ENCODE measurements at regions not wholly inside any gene's neighbourhood (a gene's known extent, or its start where the extent isn't known, plus 50 kb on each side); places are given as distances from the start of the nearest gene placed in this dataset.
"Not testable (repeated sequence)": the region's sequence is repeated elsewhere in the genome, so short reads cannot be mapped to it uniquely, and the experiment has no call there.

GRCh38 chr7:108815815-108816214 is 246.1 kb downstream of the DNAJB9 start:
- no peak for DNase-seq (ENCODE audit: low read depth)

- no peak for DNase-seq (ENCODE audit: low read depth)
Measured at GRCh38 chr7:108818742-108819141, 249.1 kb downstream of the DNAJB9 start.

DNA sequence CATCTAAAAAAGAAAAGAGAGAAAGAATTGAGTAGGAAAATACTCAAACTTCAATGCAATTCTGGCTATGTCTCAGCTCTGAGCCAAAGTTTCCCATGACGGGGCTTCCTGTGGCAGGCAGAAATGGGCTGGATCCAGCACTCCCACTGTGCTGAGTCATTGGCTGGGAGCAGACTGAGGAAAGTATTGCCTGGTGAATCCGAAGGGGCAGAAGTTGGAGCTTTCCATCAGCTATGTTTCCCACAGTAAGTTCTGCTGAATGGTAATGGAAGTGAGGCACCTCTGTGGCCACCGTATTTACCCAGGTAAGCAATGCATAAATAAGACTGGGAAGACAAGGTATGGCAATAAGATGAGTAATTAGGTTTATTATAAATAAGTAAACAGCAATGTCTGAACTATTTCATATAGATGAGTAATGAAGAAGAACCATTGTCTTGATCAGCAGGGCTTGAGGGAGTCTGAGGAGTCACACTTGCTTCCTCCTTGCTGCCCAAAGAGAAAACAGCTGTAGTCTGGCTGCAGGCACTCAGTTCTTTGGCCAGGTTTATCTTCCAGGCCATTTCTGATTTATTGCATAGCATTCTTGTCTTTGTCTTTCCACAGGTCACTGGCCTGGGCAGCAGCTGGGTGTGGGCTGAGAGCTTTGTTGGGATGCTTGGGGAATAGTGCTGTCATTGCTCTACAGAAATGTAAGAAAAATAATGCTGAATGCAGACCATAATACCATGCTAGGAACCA is 255.3 kb downstream of the DNAJB9 start:
- no peak for DNase-seq (ENCODE audit: low read depth)

GRCh38 chr7:108825581-108825909 is 255.9 kb downstream of the DNAJB9 start:
- DNase-seq (ENCODE audit: low read depth), result no peak

DNA sequence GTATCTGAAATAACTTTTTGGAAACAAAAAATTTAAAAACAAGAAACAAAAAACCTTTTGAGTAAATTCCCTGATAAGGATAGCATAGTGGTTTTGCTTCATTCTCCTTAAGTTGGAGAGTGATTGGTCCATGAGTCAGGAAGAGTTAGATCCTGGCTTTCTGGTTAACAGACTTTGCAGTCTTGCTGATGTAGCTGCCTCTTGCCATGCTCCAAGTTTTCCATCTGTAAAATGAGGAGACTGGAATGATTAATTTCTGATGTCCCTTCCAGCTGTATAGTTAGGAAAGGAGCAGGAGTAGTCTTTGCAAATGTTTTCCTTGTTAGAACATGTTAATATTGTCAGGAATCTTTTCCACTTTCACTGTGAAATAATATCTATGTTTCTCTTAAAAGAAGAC is 266.6 kb downstream of the DNAJB9 start:
- no peak for DNase-seq (ENCODE audit: low read depth)

- no peak for DNase-seq (ENCODE audit: low read depth)
Measured at GRCh38 chr7:108838198-108838597, 268.5 kb downstream of the DNAJB9 start.

- no peak for DNase-seq (ENCODE audit: low read depth)
Measured at GRCh38 chr7:108839076-108839475, 269.4 kb downstream of the DNAJB9 start.

DNA sequence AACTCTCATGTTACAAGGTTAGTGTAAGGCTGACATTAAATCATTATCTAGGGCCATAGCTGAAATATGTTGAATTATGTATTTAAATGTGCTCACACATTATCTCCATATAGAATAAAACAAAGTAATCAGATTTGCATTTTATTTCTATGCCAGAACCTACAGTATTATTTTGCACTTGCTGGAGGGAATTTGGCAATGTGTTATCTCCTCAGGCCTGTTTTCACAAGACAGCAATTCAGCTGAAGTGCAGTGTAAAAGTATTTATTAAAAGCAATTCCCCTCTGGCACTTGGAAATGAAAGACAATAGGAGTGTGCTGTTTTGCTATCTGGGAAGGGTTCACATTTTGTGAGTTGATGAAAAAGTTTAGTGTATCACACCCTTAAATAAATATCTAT is 276.3 kb downstream of the DNAJB9 start:
- DNase-seq (ENCODE audit: low read depth), result no peak

DNA sequence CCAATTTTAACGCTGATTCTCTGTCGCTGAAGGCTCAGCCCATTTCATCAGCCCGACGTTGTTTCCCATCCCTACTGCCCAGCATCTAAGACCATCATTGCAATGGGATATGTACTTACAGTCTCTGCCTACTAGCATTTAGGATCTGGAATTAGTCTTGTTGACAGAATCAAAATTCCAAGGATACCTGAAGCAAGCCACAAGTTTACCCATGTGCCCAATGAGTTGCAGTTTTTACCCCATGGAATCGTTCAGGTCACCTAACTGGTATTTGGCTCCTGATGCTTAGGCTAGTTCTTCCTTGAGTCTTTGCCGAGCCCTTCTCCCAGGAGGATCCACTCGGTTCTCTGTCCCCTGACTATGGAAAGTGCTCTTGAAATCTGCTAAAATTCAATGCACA is 276.8 kb downstream of the DNAJB9 start:
- DNase-seq (ENCODE audit: low read depth), result no peak

DNA sequence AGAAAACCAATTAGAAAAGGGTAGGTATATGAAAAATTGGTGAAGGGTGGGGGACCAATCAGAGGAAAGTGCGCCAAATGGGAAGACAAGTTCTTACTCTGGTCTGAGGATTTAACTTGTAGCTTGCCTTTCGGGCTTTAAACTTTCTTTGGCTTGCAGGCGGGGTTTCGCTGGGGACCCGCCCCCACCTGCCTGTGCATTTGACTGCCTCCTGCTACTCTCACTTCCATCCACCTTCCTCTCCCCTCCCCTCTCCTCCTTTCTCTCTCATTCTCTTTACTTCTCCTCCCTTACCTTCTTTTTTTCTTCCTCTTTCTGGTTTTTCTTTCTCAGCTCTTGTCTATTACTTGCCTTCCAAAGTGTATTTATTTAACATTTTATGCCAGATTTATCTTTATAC is 278.8 kb downstream of the DNAJB9 start:
- no peak for DNase-seq (ENCODE audit: low read depth)

- DNase-seq (ENCODE audit: low read depth), result no peak
Measured at GRCh38 chr7:108860615-108861014, 290.9 kb downstream of the DNAJB9 start.

- no peak for DNase-seq (ENCODE audit: low read depth)
Measured at GRCh38 chr7:108861071-108861470, 291.4 kb downstream of the DNAJB9 start.

DNA sequence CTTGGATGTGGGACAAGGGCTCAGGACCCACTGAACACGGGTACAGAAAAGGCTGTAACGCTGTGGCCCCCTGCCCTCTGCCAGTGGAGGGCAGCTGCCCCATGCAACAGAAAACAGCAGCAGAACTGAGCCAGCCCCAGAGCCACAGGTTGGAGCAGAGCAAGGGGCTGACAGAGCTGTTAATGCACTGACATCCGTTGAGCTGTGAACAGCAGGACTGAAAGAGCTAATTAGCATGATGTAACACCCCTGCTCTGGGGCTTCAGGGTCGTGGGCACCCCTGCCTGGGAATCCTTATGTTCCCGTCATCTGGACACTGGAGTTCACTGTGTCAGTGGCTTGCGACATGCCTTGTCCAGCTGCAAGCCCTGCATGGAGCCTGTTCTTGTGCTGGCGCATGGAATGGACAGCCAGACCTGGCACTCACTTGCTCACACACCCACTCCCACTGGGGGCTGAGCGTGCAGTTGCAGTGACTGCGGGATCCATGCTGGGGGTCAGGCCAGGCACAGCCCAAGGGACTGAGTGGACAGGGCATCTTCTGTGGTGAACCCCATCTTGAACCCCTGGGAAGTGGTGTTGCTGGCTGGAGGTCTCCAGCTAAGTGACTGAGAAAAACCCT is 293.7 kb downstream of the DNAJB9 start:
- no peak for DNase-seq (ENCODE audit: low read depth)

DNA sequence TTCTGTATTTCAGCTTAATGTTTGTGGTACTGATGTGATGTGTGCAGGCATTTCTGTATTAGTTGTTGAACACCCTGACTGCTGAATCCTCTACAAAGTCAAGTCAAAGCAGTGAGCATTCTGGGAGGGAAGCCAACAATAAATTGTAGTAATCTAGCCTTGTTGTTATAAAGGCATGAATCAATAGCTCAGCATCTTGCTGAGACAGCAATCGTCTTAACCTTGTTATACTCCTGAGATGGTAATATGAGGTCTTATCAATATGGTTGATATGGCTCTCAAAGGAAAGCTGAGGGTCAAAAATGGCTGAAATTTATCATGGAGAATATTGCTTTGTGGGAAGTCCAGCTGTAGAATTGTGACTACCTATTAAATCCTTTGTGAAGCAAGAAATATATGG is 299.4 kb downstream of the DNAJB9 start:
- DNase-seq (ENCODE audit: low read depth), result no peak

- no peak for DNase-seq (ENCODE audit: low read depth)
Measured at GRCh38 chr7:108875139-108875538, 305.5 kb downstream of the DNAJB9 start.

DNA sequence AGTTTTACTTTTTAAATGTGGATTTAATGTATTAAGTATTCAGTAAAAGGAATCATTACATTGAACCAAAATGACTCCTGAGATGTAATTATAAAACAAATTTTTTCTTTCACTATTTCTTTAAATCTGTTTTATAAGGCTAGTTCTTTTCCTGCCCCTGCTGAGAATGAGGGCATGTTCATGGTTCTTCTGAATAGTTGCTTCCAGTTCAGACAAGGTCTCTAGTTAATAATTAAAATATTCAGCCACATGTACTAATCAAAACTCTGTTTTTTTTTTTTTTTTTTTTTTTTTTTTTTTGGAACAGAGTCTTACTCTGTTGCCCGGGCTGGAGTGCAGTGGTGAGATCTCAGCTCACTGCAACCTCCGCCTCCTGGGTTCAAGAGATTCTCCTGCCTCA is 321.2 kb downstream of the DNAJB9 start:
- DNase-seq (ENCODE audit: low read depth), result no peak

GRCh38 chr7:108908456-108908855 is 338.8 kb downstream of the DNAJB9 start:
- no peak for DNase-seq (ENCODE audit: low read depth)

DNA sequence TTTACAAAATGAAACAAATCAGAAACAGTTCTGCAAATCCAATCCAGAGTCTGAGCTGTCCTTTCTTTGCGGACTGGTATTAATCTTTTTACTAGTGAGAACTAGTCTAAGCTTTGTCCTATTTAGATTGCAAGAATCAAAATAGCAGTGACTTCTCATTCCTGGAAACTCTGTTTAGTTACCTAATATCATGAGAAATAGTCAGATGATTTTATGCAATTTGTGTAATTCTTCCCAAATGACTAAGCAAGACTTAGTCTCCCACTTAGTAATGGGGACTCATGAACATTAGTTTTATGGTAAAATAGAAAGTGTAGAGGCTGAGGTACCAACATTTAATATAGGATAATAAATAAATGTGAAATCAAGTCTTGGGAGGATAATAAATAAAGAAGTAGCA is 341.3 kb downstream of the DNAJB9 start:
- DNase-seq (ENCODE audit: low read depth), result no peak

GRCh38 chr7:108920490-108920889 is 350.8 kb downstream of the DNAJB9 start:
- DNase-seq (ENCODE audit: low read depth), result no peak

GRCh38 chr7:108943048-108943447 is 373.4 kb downstream of the DNAJB9 start:
- not testable (repeated sequence) for DNase-seq (ENCODE audit: low read depth)

DNA sequence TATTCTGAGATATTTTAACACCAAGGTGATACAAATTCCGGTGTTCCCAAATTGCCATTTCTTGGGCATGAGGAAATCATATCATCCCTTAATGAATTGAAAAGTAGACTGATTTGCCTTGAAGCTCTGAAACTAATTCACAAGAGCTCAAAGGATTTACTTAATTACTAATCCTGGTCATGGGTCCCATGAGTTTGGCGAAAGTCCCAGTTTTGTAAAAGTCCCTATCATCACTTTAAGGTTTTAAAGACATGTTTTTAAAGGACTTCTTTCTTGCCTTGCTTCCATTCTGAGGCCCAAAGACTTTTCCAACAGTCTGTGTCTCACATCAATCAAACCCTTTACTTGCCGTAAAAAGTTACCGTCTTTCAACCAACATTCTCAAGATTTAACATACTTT is 377.9 kb downstream of the DNAJB9 start:
- no peak for DNase-seq (ENCODE audit: low read depth)

DNA sequence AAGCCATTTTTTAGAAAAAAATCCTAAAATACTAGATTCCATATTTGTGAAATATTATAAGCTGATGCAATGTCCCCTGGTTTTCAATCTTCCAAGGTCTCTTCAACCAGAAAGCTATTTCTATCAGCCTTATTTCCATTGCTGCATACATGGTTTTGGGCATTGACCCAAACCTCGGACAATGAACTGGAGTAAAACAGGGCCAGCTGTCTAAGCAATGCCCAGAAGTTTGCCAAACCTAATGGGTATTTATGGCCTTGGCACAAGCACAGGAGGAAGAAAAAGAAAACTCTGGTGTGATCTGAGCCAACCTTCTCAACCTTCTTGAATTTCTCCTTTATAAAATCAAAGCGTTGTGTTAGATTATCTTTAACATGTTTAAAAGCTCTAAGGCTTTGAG is 402.3 kb downstream of the DNAJB9 start:
- no peak for DNase-seq (ENCODE audit: low read depth)

GRCh38 chr7:108973075-108973474 is 403.4 kb downstream of the DNAJB9 start:
- no peak for DNase-seq (ENCODE audit: low read depth)

- no peak for DNase-seq (ENCODE audit: low read depth)
Measured at GRCh38 chr7:108974641-108975040, 405.0 kb downstream of the DNAJB9 start.
